CD4-positive, alpha-beta T cell treated with Interleukin-10 for 1 hour (primary cell): ENCODE measurements at regions not wholly inside any gene's neighbourhood (a gene's known extent, or its start where the extent isn't known, plus 50 kb on each side); places are given as distances from the start of the nearest gene placed in this dataset.
"Not testable (repeated sequence)": the region's sequence is repeated elsewhere in the genome, so short reads cannot be mapped to it uniquely, and the experiment has no call there.

Source experiments
- DNase-seq: peaks from one replicate; pipeline ENCODE4 v3.0.0-alpha.2; 2020

DNA sequence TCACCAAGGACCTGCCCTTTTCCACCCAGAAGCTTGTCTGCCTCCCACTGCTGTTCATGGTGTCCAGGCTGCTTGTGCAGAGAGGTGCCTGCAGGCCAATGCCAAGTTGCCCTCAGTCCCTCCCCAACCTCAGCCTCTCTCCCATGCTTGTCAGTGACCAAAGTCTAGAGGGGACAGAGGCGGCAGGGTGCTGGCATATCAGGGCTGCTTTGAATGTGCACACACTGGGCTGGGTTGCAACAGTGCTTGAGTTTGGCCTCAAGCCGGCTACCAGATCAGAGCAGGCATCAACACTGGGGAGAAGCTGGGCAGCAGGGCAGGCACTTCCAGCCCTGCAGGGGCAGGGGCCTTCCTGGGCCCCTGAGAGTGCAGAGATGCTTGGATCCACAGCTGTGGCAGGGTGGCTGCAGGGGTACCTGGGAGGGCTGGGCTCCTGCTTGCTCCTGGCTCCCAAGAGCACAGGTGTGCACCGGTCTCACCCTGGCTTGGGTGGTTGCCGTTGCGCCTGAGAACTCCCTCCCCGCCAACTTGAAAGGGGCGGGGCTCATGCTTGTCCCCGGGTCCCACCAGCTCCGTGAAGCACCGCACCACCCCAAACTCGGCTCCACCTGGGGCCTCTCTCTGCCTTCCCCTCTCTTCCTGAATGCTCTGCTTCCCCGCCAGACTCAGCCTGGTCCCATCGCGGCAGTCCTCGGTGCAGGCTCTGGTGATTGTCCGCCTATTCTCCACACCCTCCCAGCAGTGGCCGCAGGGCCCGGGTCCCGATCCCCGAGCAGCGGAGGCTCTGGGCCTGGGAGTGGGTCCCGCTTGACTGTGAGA is 1681.9 kb upstream of the ADGRL3 start:
- no peak for DNase-seq

DNA sequence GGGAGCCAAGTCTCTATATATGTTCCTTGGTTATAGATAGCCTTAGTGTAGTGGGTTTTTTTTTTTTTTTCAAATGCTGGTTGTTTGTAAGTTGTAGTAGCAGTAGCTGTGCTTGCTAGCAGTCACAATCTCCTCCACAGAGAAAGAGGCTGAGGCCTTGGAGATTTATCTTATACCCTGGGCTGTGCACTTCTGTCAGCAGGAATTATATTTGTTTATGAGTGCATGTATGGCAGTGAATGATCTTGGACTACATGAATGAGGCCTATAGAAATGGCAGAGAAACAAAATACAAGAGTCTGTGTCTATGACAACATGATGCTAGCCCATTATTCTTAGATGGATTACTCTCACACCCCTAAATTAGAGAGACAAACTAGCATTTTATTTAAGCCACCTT is 1674.2 kb upstream of the ADGRL3 start:
- DNase-seq, result no peak

DNA sequence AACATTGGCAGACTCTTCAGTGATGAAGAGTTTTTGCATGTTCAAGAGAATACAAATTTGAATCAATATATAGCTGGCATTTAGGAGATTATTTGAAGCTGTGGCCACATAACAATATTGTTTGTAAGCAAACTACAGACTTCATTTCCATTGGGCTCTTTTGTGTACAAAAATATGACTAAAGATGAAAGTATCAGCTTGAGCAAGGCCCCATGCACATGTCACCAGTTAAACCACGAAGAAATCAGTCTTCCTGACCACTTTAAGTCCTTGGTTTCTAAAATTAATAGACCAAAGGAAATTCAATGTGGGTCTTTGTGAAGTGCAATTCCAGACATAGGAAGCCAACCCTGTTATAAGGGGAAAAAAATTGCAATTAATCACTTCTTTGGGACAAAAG is 1664.6 kb upstream of the ADGRL3 start:
- no peak for DNase-seq

DNA sequence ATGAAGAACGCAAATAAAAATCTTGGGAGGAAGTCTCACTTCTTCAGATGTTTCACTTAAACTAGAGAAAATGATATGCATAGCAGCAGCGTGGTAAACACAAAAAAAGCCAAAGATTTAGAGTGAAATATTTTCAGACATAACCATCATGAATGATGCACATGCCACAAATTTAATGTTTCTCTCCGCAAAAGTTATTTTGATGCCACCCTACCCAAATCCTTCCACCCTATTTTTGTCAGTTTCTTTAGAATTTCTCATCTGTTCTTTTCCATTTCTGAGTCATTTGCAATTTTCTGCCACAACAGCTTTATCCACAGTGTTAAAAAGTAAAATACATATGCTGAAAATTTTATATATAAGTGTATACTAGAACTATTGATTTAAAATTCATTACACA is 1663.7 kb upstream of the ADGRL3 start:
- no peak for DNase-seq

DNA sequence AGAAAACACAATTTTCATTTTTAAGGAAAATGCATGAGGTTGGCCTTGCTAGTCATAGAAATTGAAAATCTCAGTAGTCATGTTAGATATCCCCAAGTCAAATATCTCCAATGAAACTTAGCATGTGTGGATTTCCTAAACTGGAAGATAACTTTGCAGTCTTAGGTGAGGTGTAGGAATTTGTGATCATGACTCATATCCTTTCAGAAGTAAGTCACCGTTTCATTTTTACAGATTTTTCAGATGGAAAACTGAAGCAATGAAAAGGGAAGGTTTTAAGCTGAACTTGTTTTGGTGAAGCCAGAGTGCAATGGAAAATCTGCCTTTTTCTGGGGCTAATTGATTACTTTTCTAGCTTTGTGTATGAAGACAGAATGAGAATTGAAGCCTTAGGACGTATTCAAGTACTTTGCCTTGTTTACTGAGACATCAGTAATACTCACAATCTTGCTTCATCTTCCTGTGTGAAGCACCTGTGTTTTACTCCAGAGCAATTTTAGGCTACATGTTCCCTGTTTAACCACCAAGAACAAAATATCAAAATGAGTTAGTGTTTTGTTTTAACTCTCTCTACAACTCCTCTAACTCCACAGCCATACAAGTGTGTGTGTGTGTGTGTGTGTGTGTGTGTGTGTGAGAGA is 1662.8 kb upstream of the ADGRL3 start:
- no peak for DNase-seq

DNA sequence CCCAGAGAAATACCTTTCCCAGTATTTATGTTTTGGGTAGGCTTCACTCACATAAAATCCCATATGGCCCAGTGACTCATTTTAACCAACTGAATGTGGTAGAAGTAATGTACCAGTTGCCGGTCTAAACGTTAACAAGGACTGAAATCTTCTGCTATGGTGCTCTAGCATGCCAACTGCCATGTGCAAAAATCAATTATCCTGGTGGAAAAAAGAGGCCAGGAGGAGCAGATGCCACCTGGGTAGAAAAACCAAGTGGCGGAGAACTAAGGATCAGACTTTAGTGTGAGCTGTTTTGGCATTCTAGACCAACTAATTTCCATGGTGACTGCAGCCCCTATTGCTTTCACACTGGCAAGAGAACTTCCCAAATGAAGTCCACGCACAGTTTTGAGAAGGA is 1660.7 kb upstream of the ADGRL3 start:
- no peak for DNase-seq

DNA sequence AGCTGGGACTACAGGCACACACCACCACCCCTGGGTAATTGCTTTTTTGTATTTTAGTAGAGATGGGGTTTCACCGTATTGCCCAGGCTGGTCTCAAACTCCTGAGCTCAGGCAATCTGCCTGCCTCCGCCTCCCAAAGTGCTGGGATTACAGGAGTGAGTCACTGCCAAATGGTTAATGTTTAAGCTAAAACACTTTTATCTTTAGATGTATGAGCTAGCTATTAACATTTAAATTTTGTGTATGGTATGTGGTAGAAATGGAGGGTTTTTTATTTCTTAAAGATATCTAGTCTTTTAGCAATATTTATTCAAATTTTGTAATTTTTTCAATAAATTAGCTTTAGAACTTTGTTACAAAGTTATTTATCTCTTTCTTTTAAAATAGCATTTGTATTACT is 1659.8 kb upstream of the ADGRL3 start:
- DNase-seq, result no peak

DNA sequence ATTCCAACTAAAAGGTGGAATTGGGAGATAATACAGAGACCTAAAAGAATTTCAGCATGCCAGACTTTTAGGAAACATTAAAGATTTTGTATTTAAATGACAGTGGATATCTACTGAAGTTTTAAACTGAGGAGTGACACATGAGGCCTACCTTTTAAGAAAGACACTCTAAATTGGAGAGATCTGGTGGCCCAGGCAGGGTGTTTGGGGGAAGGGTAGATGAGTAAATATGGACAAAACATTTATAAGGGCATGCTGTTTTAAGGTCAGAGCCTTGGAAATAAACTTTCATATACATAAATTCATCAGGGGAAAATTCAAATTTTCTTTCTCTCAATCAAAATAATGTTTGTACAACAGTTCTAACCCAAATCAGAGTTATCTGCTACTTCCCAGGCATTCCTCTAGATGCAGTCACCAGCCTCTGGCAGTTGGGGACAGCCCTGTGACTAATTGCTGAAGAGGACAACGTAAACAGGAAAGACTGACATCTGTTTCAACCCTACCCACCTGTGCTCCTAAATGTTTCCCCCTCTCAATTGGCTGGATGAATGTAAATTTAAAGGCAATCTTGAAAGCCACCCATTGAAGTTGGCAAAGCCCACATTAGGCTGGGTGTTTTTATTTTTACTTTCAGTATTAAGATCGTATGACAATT is 1646.9 kb upstream of the ADGRL3 start:
- no peak for DNase-seq

DNA sequence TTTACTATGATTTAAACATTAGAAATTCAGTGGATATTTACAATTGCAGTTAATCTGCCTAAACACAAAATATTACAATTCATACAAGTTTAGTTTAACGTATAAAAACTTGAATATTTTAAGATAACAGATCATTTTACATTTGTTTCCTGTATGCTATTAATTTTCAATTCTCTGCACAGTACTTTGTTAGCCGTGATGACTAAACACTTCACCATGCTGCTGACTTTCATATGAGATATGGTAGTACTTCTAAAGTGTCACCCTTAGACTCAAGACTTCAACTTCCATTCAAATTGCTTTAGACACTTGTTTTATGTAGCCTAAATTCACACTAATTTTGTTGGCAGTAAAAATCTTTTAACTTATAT is 1646.4 kb upstream of the ADGRL3 start:
- no peak for DNase-seq

DNA sequence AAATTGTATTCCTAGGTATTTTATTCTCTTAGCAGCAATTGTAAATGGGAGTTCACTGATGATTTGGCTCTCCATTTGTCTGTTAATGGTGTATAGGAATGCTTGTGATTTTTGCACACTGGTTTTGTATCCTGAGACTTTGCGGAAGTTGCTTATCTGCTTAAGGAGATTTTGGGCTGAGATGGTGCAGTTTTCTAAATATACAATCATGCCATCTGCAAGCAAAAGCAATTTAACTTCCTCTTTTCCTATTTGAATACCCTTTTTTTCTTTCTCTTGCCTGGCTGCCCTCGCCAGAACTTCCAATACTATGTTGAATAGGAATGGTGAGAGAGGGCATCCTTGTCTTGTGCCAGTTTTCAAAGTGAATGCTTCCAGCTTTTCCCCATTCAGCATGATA is 1643.9 kb upstream of the ADGRL3 start:
- not testable (repeated sequence) for DNase-seq

DNA sequence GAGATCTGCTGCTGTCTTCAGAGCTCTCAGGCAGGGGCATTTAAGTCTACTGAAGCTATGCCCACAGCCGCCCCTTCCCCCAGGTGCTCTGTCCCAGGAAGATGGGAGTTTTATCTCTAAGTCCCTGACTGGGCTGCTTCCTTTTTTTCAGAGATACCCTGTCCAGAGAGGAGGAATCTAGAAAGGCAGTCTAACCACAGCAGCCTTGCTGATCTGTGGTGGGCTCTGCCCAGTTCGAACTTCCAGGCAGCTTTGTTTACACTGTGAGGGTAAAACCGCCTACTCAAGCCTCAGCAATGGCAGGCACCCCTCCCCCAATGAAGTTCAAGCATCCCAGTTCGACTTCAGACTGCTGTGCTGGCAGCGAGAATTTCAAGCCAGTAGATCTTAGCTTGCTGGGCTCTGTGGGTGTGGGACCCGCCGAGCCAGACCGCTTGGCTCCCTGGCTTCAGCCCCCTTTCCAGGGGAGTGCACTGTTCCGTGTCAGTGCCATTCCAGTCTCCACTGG is 1639.9 kb upstream of the ADGRL3 start:
- DNase-seq, result not testable (repeated sequence)

DNA sequence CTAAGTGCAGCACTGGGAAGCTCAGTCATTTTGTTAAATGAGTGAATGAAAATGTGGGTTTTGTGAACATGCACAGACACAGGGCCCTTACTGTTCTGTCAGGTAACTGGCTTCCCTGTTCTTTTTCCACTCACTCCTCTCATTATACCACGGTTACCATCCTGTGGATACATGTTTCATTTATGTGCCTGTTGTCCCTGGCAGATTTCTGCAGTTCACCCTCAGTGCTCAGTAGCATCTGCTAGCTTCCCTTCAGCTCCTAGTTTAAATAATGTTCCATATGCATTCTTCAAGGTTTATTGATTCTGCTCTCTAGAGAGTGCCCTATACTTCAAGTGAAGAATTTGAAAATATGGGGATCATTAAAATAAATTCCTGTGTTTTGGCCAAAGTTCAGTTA is 1634.3 kb upstream of the ADGRL3 start:
- no peak for DNase-seq

DNA sequence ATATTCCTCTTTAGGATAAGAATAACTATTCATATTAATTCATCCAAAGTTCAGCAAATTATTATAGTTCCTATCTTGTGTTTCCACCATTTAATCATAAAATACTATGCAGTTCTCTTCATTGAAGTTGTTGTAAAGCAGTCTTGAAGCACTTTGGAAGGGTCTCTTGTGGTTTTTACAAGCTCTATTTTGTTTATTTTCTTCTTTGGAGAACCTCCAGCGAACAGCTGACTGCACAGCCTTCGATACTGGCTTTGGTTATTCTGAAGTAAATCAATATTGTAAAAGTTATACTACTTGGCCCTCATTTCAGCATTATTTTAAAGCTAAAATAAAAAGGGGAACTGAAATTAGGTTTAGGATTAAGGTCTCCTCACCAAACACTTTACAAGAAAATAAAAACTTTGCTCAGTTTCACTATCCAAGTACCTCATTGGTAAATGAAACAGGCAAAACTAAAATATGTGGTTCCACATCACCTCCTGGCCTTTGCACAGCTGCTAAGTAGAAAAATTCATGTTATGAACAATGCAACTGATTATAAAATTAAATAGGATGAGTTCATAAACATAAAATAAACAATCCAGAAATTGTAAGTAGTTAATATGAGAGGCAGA is 1629.2 kb upstream of the ADGRL3 start:
- no peak for DNase-seq

DNA sequence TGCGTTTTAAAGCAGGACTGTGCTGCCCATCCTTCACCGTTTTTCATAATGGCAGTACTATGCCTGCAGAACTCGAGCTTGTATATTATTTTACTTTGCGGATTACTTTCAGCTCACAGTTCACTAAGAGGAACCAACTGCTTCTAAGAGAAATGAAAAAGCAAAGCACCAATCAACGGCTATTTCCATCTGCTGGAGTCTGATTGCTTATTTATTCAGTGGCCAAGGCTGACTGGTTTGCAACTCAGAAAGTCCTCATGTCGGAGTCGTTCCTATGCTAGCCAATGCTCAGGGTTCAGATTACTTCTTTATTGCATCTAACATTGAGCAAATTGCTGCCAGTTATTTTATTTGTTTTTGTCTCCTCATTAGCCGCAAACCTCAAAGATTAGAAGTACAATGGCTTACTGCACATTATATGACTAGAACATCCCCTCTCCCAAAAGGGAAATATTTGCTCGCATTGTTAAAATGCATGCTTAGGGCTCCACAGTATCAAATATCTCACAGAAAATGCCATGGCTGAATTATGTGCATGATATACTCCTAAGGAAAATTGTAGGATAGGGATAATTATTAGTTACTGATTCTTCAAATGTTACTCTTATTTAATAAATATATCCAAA is 1628.2 kb upstream of the ADGRL3 start:
- no peak for DNase-seq

DNA sequence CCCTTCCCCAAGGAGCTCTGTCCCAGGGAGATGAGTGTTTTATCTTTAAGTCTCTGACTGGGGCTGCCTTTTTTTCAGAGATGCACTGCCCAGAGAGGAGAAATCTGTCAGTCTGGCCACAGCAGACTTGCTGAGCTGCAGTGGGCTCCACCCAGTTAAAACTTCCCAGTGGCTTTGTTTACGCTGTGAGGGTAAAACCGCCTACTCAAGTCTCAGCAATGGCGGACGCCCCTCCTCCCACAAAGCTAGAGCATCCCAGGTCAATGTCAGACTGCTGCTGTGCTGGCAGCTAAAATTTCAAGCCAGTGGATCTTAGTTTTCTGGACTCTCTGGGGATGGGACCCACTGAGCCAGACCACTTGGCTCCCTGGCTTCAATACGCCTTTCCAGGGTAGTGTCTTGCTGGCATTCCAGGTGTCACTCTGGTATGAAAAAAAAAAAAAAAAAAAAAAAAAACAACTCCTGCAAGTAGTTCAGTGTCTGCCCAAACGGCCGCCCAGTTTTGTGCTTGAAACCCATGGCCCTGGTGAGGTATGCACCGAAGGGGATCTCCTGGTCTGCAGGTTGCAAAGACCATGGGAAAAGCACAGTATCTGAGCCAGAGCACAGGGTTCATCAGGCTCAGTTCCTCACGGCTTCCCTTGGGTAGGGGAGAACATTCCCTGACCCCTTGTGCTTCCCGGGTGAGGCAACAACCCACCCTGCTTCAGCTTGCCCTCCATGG is 1616.1 kb upstream of the ADGRL3 start:
- DNase-seq, result no peak

DNA sequence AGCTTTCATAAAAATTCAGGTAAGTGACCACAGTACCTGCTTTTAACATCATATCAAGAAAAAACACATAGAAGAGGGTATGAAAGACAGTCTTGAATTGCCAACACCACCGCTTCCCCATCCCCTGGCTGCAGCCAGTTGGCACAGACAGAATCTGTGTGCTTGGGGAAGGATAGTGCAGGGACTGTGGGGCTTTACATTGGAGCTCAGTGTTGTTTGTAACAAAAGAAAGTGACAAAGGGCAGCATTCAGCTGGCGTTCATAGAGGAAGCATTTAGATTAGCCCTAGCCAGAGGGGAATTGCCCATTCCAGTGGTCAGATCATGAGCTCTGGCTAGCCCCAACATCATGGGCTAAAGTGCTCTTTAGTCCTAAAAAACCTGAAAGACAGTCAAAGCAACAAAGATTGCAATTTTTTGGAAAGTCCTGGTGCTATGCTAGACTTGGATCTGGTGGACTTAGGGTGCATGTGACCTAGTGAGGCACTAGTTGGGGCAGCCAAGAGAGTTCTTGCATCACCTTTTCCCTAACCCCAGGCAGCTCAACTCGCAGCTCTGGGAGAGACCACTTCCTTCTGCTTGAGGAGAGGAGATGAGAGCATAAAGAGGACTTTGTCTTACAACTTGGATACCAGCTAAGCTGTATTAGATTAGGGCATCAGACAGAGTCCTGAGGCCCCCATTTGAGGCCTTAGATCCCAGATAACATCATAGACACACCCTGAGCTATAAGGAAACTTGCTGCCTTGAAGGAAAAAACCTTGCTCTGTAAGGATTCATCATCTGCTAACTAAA is 1602.4 kb upstream of the ADGRL3 start:
- no peak for DNase-seq

DNA sequence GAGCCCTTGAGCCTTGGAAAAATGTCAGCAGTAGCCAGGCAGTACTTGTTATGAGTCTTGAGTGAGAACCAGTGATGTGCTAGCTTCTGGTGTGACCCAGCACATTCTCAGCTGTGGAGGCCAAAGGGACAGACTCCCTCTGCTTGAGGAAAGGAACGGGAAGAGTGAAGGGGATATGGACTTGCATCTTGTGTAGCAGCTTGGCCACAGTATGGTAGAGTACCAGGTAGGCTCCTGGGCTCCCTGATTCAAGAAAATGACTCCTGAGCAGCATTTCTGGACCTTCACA is 1601.9 kb upstream of the ADGRL3 start:
- DNase-seq, result no peak

DNA sequence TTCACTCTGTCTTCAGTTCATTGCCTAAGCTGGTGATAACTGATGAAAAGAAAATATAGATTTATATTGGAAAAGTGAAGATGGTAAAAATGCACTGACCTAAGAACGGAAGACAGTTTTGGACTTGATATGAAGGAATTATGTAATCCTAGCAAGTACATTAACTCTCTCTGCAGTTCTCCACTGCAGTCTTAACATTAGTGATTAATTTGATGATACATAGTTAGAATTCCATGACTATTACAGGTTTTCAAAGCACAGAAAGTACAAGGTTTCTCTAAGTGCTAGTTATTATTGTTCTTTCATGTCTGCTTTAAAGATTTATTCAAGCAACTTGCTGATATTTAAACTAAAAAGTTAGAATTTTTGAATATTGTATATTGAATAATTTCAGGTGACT is 1591.7 kb upstream of the ADGRL3 start:
- DNase-seq, result no peak

DNA sequence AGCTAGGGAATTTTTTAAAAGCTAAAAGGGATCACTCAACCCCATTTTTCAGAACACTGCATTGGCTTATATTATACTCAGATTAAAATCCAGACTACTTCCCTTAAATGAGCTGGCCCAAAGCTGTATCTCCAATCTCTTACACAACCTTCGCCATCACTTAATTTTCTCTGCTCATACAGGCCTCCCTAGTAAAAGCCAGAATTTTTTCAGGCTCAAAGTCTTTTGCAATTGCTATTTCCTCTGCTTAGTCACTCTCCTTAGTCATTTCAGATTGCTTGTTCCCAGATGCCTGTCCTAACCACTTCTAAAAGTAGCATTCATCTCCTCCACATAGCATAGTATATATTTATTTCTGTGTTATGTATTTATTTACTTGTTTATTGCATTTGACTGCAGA is 1587.9 kb upstream of the ADGRL3 start:
- DNase-seq, result no peak

DNA sequence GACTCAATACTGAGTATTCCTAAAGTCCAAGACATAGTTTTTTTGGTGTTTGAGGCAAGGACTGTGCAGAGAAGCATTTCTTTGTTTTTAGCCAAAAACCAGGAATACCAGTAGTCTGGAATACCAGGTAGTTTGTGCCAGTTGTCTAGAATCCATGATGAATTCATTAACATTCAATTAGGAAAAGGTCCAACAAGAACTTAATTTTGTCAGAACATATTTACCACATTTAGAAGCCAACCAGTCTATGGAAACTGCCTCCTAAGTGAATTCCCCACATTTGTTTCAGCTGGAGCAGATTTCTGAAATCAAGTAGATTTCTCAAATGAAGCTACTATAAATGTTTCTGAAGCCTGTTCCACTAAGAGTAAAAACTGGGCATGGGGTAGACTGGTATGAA is 1584.8 kb upstream of the ADGRL3 start:
- DNase-seq, result no peak

DNA sequence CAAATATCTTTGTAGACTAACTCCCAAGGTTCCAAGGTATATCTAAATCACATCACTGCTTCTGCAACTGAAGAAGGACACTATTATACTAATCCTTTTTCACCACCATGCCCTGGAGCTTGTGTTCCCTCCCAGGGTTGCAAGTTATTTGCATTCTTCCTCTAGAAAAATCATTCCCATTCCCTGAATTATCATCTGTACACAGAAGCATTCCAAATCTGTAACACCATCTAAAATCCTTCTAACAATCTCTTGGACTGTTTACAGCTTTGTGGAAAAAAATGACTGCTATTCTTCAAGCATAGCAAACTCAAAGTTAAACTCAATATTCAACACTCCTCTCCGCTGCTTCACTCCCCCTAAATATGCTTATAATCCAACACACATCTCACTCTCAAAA is 1570.8 kb upstream of the ADGRL3 start:
- DNase-seq, result no peak

DNA sequence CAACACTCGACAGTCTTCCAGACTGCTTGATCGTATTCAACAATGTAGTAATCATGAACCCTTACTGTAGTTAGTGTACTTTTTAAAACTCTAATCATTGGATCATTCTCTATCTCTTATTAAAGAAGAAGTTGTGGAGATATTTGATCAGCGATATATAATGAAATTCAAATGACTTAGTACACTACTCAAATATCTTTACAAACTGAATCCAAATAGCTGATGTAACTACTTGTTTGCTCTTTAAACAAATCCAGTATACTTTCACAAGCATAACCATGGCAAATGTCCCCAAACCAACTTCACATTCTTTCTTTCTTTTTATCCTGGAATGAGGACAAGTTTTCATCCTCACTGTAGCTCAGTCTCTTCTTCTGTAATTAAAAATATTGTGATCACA is 1569.9 kb upstream of the ADGRL3 start:
- no peak for DNase-seq
